Endothelial cell of umbilical vein (primary cell): ENCODE measurements at regions not wholly inside any gene's neighbourhood (a gene's known extent, or its start where the extent isn't known, plus 50 kb on each side); places are given as distances from the start of the nearest gene placed in this dataset.

Experiments used
- BruUV-seq: library from RNA; stranded (reverse); fragments of 400-500 nt; replicated peaks from 2 replicates; lab custom pipeline; 2021; lab: Mats Ljungman, UMichigan
- CTCF ChIA-PET: fragments of 300-600, 350-600 bp; sonication (Branson Sonifier 250); formaldehyde crosslinking; loops from one replicate; lab custom pipeline; 2021; ENCODE audit warnings: antibody characterized with exemption, inconsistent platforms; lab: Charles Lee
- POLR2A ChIA-PET: fragments of 300-600, 350-600 bp; sonication (Branson Sonifier 250); formaldehyde crosslinking; loops from one replicate; lab custom pipeline; 2021; ENCODE audit warnings: antibody characterized with exemption, inconsistent platforms; lab: Charles Lee
- DNase-seq: peaks from one replicate; pipeline ENCODE4 v3.0.0-alpha.2; 2011; ENCODE audit warnings: low read depth, low spot score
- FAIRE-seq: peaks from 2 replicates; lab custom pipeline; 2011; peaks lifted over from hg19 to GRCh38; lab: Jason Lieb, UNC
- H2AFZ ChIP-seq: 2 replicates; pipeline ENCODE4 v1.6.0; 2012; ENCODE audit warnings: low read depth, low read length, control low read depth, inconsistent platforms
- H3K27ac ChIP-seq: 2 replicates; pipeline ENCODE4 v1.5.1; 2011; ENCODE audit warnings: low read depth, mild to moderate bottlenecking, control low read depth, low read length, moderate library complexity; ENCODE audit not compliant: insufficient read depth
- H3K27me3 ChIP-seq, 2 experiments: 2 replicates each; pipeline versions ENCODE4 v1.6.0 to v1.6.1; 2011; ENCODE audit warnings: low read length in 2 of 2, mixed read lengths in 1 of 2; ENCODE audit not compliant: control insufficient read depth in 2 of 2, insufficient read depth in 2 of 2
- H3K36me3 ChIP-seq, 2 experiments: 2 replicates in 1 of 2; 3 replicates in 1 of 2; pipeline ENCODE4 v1.5.1; 2011; ENCODE audit warnings: low read length in 2 of 2, mild to moderate bottlenecking in 1 of 2, moderate library complexity in 1 of 2; ENCODE audit not compliant: control insufficient read depth in 2 of 2, insufficient read depth in 2 of 2; ENCODE audit errors: extremely low read depth in 1 of 2
- H3K4me1 ChIP-seq: 3 replicates; pipeline ENCODE4 v1.5.1; 2011; ENCODE audit warnings: mild to moderate bottlenecking, low read length; ENCODE audit not compliant: control insufficient read depth, insufficient read depth; ENCODE audit errors: extremely low read depth
- H3K4me2 ChIP-seq: 2 replicates; pipeline ENCODE4 v1.6.1; 2011; ENCODE audit warnings: low read length, control low read depth, mixed read lengths; ENCODE audit not compliant: insufficient read depth
- H3K4me3 ChIP-seq, 3 experiments: fragments of 200-600 bp in 1 of 3; sonication (generic), shearing (Covaris generic) in 1 of 3; replicated peaks in 1 of 3; 2 replicates each; pipeline ENCODE4 v1.5.1; 2011 to 2016; ENCODE audit warnings: control low read depth in 3 of 3, low read length in 3 of 3, mild to moderate bottlenecking in 2 of 3, inconsistent platforms in 1 of 3, low read depth in 1 of 3, moderate library complexity in 1 of 3; ENCODE audit not compliant: insufficient read depth in 1 of 3
- H3K79me2 ChIP-seq: 2 replicates; pipeline ENCODE4 v1.6.0; 2012; ENCODE audit warnings: low read length, inconsistent platforms; ENCODE audit not compliant: control insufficient read depth, insufficient read depth
- H3K9ac ChIP-seq: replicated peaks from 2 replicates; pipeline ENCODE3; 2011; ENCODE audit warnings: low read length, control low read depth; ENCODE audit not compliant: insufficient read depth; ENCODE audit errors: extremely low read depth
- H3K9me1 ChIP-seq: replicated peaks from 3 replicates; pipeline ENCODE4 v1.6.0; 2011; ENCODE audit warnings: mild to moderate bottlenecking, low read length; ENCODE audit not compliant: control insufficient read depth, insufficient read depth; ENCODE audit errors: extremely low read depth
- H3K9me3 ChIP-seq: replicated peaks from 2 replicates; pipeline ENCODE4 v1.5.1; 2012; ENCODE audit warnings: low read length, inconsistent platforms; ENCODE audit not compliant: control insufficient read depth, insufficient read depth
- H4K20me1 ChIP-seq: replicated peaks from 2 replicates; pipeline ENCODE3; 2011; ENCODE audit warnings: mild to moderate bottlenecking, low read length; ENCODE audit not compliant: control insufficient read depth, insufficient read depth; ENCODE audit errors: extremely low read depth
- CTCF ChIP-seq, 2 donors: IDR thresholded peaks; 1 replicate in 1 of 2; 2 replicates in 1 of 2; pipeline ENCODE4 v1.5.1; 2011; ENCODE audit warnings: low read length in 2 of 2, mild to moderate bottlenecking in 2 of 2, moderate library complexity in 2 of 2, control low read depth in 1 of 2, inconsistent platforms in 1 of 2, low read depth in 1 of 2; ENCODE audit not compliant: insufficient read depth in 1 of 2; ENCODE audit errors: extremely low read depth in 1 of 2
- EZH2 ChIP-seq: IDR thresholded peaks from 2 replicates; pipeline ENCODE4 v1.6.1; 2012; ENCODE audit warnings: borderline replicate concordance, low read depth, mild to moderate bottlenecking, moderate library complexity, low read length, inconsistent platforms; ENCODE audit not compliant: severe bottlenecking
- FOS ChIP-seq: IDR thresholded peaks from 2 replicates; pipeline ENCODE4 v1.6.1; 2011; ENCODE audit warnings: mild to moderate bottlenecking, low read length, moderate library complexity, borderline replicate concordance; ENCODE audit not compliant: insufficient read depth
- GATA2 ChIP-seq: IDR thresholded peaks from 2 replicates; pipeline ENCODE4 v1.7.0; 2011; ENCODE audit warnings: low read depth, mild to moderate bottlenecking, moderate library complexity, mixed read lengths, low read length; ENCODE audit not compliant: insufficient read length, insufficient read depth
- JUN ChIP-seq: IDR thresholded peaks from 2 replicates; pipeline ENCODE4 v1.6.1; 2011; ENCODE audit warnings: borderline replicate concordance, low read depth; ENCODE audit not compliant: insufficient read length, insufficient read depth
- MAX ChIP-seq: IDR thresholded peaks from 2 replicates; pipeline ENCODE4 v1.6.1; 2011; ENCODE audit not compliant: insufficient read depth, insufficient read length
- MYC ChIP-seq: IDR thresholded peaks from one replicate; pipeline ENCODE4 v1.6.1; 2011; ENCODE audit warnings: mild to moderate bottlenecking, low read depth, low read length
- POLR2A ChIP-seq: IDR thresholded peaks from 2 replicates; pipeline ENCODE4 v1.6.1; 2012; ENCODE audit warnings: low read depth, mild to moderate bottlenecking, control low read depth, low read length
- POLR2AphosphoS5 ChIP-seq: IDR thresholded peaks from 2 replicates; pipeline ENCODE4 v1.6.1; 2012; ENCODE audit warnings: low read depth, mild to moderate bottlenecking, control low read depth, low read length, moderate library complexity; ENCODE audit not compliant: insufficient read depth
- dilution Hi-C: fragments of 300-500 bp; cut with MboI; formaldehyde crosslinking; loops from one replicate; pipeline ENCODE4 v1.15.0; 2019; ENCODE audit warnings: low sequenced_read_pairs; ENCODE audit not compliant: extremely low pct_ligation_motif_present
- intact Hi-C: fragments of 100-400 bp; cut with micrococcal nuclease; formaldehyde crosslinking; loops from one replicate; pipeline ENCODE4 v1.10.0; 2022

- Histone ChIP-seq H3K27me3 (no peaks in the 10 kb centered on the region), H3K9me3 (no peaks in the 10 kb centered on the region), H3K9me1 (no peaks in the 10 kb centered on the region), H2AFZ (no peak overlapping the region), H3K4me2 (no peak overlapping the region), H3K4me1 (no peaks in the 10 kb centered on the region), H3K27ac (no peak overlapping the region), H4K20me1 (no peaks in the 10 kb centered on the region), H3K36me3 (no peaks in the 10 kb centered on the region), H3K79me2 (no peaks in the 10 kb centered on the region), H3K9ac (no peak overlapping the region), H3K4me3 (no peak overlapping the region)
- FAIRE-seq = no peak
- POLR2A ChIA-PET = no interaction called here
- intact Hi-C loops (no loop called here), dilution Hi-C loops (no loop called here)
- CTCF ChIA-PET = no interaction called here
- BruUV-seq = no TSS peak
- no peak for DNase-seq
- TF ChIP-seq POLR2A (no peak), MYC (no peak), FOS (no peak), CTCF (IDR thresholded peaks at IDR 0.05; ENCODE audit: extremely low read depth in 1 of 2, insufficient read depth in 1 of 2, low read depth in 1 of 2, low read length in 2 of 2) (no peak), EZH2 (no peak), MAX (no peak), JUN (no peak), POLR2AphosphoS5 (no peak), GATA2 (no peak)
Measured at GRCh38 chr5:158145827-158146226, 286.9 kb upstream of the CLINT1 start.
